Loucy (cell line): ENCODE measurements at regions not wholly inside any gene's neighbourhood (a gene's known extent, or its start where the extent isn't known, plus 50 kb on each side); places are given as distances from the start of the nearest gene placed in this dataset.

Source experiments
- H2AFZ ChIP-seq: fragments of 200-600 bp; sonication (generic); 2 replicates; pipeline ENCODE4 v1.6.0; 2016; ENCODE audit warnings: antibody characterized with exemption, mild to moderate bottlenecking, low read length, moderate library complexity
- H3F3A ChIP-seq: fragments of 200-600 bp; 2 replicates; pipeline ENCODE4 v1.6.0; 2016; ENCODE audit warnings: antibody characterized with exemption, low read depth, mild to moderate bottlenecking
- H3K27me3 ChIP-seq: fragments of 200-600 bp; sonication (generic); 2 replicates; pipeline ENCODE4 v1.6.1; 2014; ENCODE audit warnings: low read length, mild to moderate bottlenecking; ENCODE audit not compliant: insufficient read depth, poor library complexity, severe bottlenecking
- H3K36me3 ChIP-seq: fragments of 200-600 bp; sonication (generic); 2 replicates; pipeline ENCODE4 v1.6.1; 2016; ENCODE audit warnings: low read length; ENCODE audit not compliant: insufficient read depth
- H3K4me1 ChIP-seq: fragments of 200-600 bp; sonication (generic); 2 replicates; pipeline ENCODE4 v1.5.1; 2014; ENCODE audit warnings: low read length, mild to moderate bottlenecking; ENCODE audit not compliant: insufficient read depth, poor library complexity, severe bottlenecking
- H3K4me2 ChIP-seq: fragments of 200-600 bp; sonication (generic); 2 replicates; pipeline ENCODE4 v1.6.0; 2014; ENCODE audit warnings: antibody characterized with exemption, low read length, low read depth, mild to moderate bottlenecking; ENCODE audit not compliant: poor library complexity, severe bottlenecking
- H3K4me3 ChIP-seq: fragments of 200-600 bp; sonication (generic); 2 replicates; pipeline ENCODE4 v1.5.1; 2014; ENCODE audit warnings: low read length, mild to moderate bottlenecking, mixed read lengths; ENCODE audit not compliant: poor library complexity, severe bottlenecking
- H3K79me2 ChIP-seq: fragments of 200-600 bp; sonication (generic); 2 replicates; pipeline ENCODE4 v1.6.1; 2014; ENCODE audit warnings: low read length; ENCODE audit not compliant: insufficient read depth
- H3K9ac ChIP-seq: fragments of 200-600 bp; sonication (generic); 2 replicates; pipeline ENCODE4 v1.6.0; 2014; ENCODE audit warnings: mild to moderate bottlenecking, low read depth, low read length, moderate library complexity; ENCODE audit not compliant: poor library complexity, severe bottlenecking
- H3K9me2 ChIP-seq: fragments of 200-600 bp; sonication (generic); replicated peaks from 2 replicates; pipeline ENCODE4 v1.6.1; 2016; ENCODE audit warnings: low read depth, low read length, mixed read lengths
- H3K9me3 ChIP-seq: fragments of 200-600 bp; sonication (generic); 2 replicates; pipeline ENCODE4 v1.6.1; 2014; ENCODE audit warnings: mild to moderate bottlenecking, antibody characterized with exemption, low read length, low read depth; ENCODE audit not compliant: insufficient read depth
- H4K20me1 ChIP-seq: fragments of 200-600 bp; sonication (generic); 2 replicates; pipeline ENCODE4 v1.6.0; 2014; ENCODE audit warnings: antibody characterized with exemption, low read length, mild to moderate bottlenecking; ENCODE audit not compliant: insufficient read depth, poor library complexity, severe bottlenecking
- EZH2phosphoT487 ChIP-seq: fragments of 200-600 bp; IDR thresholded peaks from 2 replicates; pipeline ENCODE4 v1.6.1; 2018; ENCODE audit warnings: antibody characterized with exemption, mild to moderate bottlenecking, moderate library complexity, borderline replicate concordance
- TF ChIP-seq, protein P1 (sequence below): fragments of 200-600 bp; sonication (generic); conservative IDR thresholded peaks from 2 replicates; pipeline ENCODE4 v1.5.1; 2014; ENCODE audit warnings: mild to moderate bottlenecking, antibody characterized with exemption, low read length

- no peak overlapping the region for H3K4me3 ChIP-seq
- no peaks in the 10 kb centered on the region for H4K20me1 ChIP-seq
- H3K27me3 ChIP-seq = no peaks in the 10 kb centered on the region
- H3K9me2 ChIP-seq = no peaks in the 10 kb centered on the region
- no peaks in the 10 kb centered on the region for H3K4me1 ChIP-seq
- no peak for TF ChIP-seq EZH2phosphoT487
- TF ChIP-seq, protein P1, sequence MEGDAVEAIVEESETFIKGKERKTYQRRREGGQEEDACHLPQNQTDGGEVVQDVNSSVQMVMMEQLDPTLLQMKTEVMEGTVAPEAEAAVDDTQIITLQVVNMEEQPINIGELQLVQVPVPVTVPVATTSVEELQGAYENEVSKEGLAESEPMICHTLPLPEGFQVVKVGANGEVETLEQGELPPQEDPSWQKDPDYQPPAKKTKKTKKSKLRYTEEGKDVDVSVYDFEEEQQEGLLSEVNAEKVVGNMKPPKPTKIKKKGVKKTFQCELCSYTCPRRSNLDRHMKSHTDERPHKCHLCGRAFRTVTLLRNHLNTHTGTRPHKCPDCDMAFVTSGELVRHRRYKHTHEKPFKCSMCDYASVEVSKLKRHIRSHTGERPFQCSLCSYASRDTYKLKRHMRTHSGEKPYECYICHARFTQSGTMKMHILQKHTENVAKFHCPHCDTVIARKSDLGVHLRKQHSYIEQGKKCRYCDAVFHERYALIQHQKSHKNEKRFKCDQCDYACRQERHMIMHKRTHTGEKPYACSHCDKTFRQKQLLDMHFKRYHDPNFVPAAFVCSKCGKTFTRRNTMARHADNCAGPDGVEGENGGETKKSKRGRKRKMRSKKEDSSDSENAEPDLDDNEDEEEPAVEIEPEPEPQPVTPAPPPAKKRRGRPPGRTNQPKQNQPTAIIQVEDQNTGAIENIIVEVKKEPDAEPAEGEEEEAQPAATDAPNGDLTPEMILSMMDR = no peak
- no peaks in the 10 kb centered on the region for H3K36me3 ChIP-seq
- H3K9ac ChIP-seq = no peak overlapping the region
- no peaks in the 10 kb centered on the region for H3K79me2 ChIP-seq
- H3K9me3 ChIP-seq = no peaks in the 10 kb centered on the region
- no peak overlapping the region for H2AFZ ChIP-seq
- H3K4me2 ChIP-seq = no peak overlapping the region
- no peaks in the 10 kb centered on the region for H3F3A ChIP-seq
Observed at GRCh38 chr6:119586250-119586882, 236.8 kb upstream of the MAN1A1 start.

GRCh38 chr6:119584088-119584487 is 234.5 kb upstream of the MAN1A1 start:
- Histone ChIP-seq H3K9me3 (no peaks in the 10 kb centered on the region), H3K4me3 (no peak overlapping the region), H3K4me1 (no peaks in the 10 kb centered on the region), H3K36me3 (no peaks in the 10 kb centered on the region), H3K4me2 (no peak overlapping the region), H3K9ac (no peak overlapping the region), H3K27me3 (no peaks in the 10 kb centered on the region), H2AFZ (no peak overlapping the region), H3K79me2 (no peaks in the 10 kb centered on the region), H4K20me1 (no peaks in the 10 kb centered on the region), H3F3A (no peaks in the 10 kb centered on the region), H3K9me2 (no peaks in the 10 kb centered on the region)
- TF ChIP-seq EZH2phosphoT487 = no peak
- TF ChIP-seq, protein P1 = no peak

DNA sequence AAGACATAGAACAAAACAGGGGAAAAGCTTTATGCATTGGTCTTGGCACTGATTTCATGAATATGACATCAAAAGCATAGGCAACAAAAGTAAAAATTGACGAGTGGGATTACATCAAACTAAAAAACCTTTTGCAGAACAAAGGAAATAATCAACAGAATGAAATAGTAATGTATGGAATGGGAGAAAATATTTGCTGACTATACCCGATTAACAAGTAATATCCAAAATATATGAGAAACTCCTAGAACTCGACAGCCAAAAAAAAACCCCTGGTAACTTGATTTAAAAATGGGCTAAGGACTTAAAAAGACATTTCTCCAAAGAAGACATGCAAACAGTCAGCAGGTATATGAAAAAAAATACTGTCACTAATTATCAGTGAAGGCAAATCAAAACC is 231.7 kb upstream of the MAN1A1 start:
- H3F3A ChIP-seq = no peaks in the 10 kb centered on the region
- H4K20me1 ChIP-seq = no peaks in the 10 kb centered on the region
- no peak overlapping the region for H3K4me2 ChIP-seq
- no peak overlapping the region for H3K9ac ChIP-seq
- H3K9me3 ChIP-seq = peaks cover 6% of the 10 kb centered on the region
- H2AFZ ChIP-seq = no peak overlapping the region
- no peaks in the 10 kb centered on the region for H3K27me3 ChIP-seq
- no peaks in the 10 kb centered on the region for H3K4me1 ChIP-seq
- H3K36me3 ChIP-seq = no peaks in the 10 kb centered on the region; the same call in 1 of the 2 replicates
- no peaks in the 10 kb centered on the region for H3K9me2 ChIP-seq
- no peak for TF ChIP-seq EZH2phosphoT487
- TF ChIP-seq, protein P1 = no peak
- no peaks in the 10 kb centered on the region for H3K79me2 ChIP-seq
- no peak overlapping the region for H3K4me3 ChIP-seq
